ENCODE measurements at regions not wholly inside any gene's neighbourhood (a gene's known extent, or its start where the extent isn't known, plus 50 kb on each side); places are given as distances from the start of the nearest gene placed in this dataset.

DNA sequence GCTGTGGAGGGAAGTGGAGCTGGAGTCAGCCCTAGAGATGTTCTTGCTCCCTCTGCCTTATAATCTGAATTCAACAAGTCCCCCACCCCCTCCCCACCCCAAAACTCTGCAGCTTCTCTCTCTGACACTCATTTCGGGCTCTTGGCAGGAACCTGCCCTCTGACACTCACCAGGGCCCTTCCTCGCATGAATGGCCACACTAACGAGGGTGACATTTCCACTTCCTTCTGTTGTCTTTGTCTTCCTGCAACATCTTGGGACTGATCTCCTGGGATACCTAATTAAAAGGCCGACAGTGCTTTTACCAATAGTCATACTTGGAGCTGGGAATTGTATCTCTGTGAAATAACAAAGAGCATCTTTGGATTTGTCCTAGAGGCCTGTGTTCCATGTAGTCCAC, 106.9 kb upstream of the PIRT start:
- TF ChIP-seq TEAD4 (IDR thresholded peaks at IDR 0.05) (no peak), ZBTB7A (IDR thresholded peaks at IDR 0.05; ENCODE audit: low read depth) (no peak), TAF1 (IDR thresholded peaks at IDR 0.05; ENCODE audit: low read depth) (no peak), FOXM1 (IDR thresholded peaks at IDR 0.05; ENCODE audit: borderline replicate concordance, low read depth) (no peak), CREB1 (IDR thresholded peaks at IDR 0.05; ENCODE audit: low read depth) (no peak), EGR1 (IDR thresholded peaks at IDR 0.05) (no peak)
- TF ChIP-seq, protein P1, sequence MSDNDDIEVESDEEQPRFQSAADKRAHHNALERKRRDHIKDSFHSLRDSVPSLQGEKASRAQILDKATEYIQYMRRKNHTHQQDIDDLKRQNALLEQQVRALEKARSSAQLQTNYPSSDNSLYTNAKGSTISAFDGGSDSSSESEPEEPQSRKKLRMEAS (IDR thresholded peaks at IDR 0.05): no peak
- TF ChIP-seq, protein P2, sequence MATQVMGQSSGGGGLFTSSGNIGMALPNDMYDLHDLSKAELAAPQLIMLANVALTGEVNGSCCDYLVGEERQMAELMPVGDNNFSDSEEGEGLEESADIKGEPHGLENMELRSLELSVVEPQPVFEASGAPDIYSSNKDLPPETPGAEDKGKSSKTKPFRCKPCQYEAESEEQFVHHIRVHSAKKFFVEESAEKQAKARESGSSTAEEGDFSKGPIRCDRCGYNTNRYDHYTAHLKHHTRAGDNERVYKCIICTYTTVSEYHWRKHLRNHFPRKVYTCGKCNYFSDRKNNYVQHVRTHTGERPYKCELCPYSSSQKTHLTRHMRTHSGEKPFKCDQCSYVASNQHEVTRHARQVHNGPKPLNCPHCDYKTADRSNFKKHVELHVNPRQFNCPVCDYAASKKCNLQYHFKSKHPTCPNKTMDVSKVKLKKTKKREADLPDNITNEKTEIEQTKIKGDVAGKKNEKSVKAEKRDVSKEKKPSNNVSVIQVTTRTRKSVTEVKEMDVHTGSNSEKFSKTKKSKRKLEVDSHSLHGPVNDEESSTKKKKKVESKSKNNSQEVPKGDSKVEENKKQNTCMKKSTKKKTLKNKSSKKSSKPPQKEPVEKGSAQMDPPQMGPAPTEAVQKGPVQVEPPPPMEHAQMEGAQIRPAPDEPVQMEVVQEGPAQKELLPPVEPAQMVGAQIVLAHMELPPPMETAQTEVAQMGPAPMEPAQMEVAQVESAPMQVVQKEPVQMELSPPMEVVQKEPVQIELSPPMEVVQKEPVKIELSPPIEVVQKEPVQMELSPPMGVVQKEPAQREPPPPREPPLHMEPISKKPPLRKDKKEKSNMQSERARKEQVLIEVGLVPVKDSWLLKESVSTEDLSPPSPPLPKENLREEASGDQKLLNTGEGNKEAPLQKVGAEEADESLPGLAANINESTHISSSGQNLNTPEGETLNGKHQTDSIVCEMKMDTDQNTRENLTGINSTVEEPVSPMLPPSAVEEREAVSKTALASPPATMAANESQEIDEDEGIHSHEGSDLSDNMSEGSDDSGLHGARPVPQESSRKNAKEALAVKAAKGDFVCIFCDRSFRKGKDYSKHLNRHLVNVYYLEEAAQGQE (IDR thresholded peaks at IDR 0.05; ENCODE audit: low read depth): no peak
- TF ChIP-seq, protein P3, sequence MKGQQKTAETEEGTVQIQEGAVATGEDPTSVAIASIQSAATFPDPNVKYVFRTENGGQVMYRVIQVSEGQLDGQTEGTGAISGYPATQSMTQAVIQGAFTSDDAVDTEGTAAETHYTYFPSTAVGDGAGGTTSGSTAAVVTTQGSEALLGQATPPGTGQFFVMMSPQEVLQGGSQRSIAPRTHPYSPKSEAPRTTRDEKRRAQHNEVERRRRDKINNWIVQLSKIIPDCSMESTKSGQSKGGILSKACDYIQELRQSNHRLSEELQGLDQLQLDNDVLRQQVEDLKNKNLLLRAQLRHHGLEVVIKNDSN (IDR thresholded peaks at IDR 0.05): no peak
